HEK293 (cell line): ENCODE measurements at regions not wholly inside any gene's neighbourhood (a gene's known extent, or its start where the extent isn't known, plus 50 kb on each side); places are given as distances from the start of the nearest gene placed in this dataset.

Experiments used
- CTCF ChIA-PET: fragments of 350-600 bp; formaldehyde crosslinking; extraction: SDS; loops from one replicate; lab custom pipeline; 2021; ENCODE audit warnings: antibody characterized with exemption; lab: Yijun Ruan, JAX
- POLR2A ChIA-PET: fragments of 300-600 bp; formaldehyde crosslinking; extraction: SDS; loops from one replicate; lab custom pipeline; 2020; ENCODE audit warnings: antibody characterized with exemption, inconsistent platforms; lab: Yijun Ruan, JAX
- H3K27ac ChIP-seq: fragments of 200-500 bp; sonication (Bioruptor generic); 2 replicates; pipeline ENCODE4 v1.5.1; 2014; ENCODE audit warnings: low read depth, low read length, control low read depth, inconsistent platforms; ENCODE audit errors: extremely low read depth
- H3K36me3 ChIP-seq, 2 experiments: fragments of 200-500 bp in 1 of 2; sonication (Bioruptor generic) in 1 of 2; 1 replicate in 1 of 2; 2 replicates in 1 of 2; pipeline ENCODE4 v1.5.1; 2014 to 2017; ENCODE audit warnings: inconsistent platforms in 2 of 2, low read length in 2 of 2; ENCODE audit not compliant: control insufficient read depth in 2 of 2, insufficient read depth in 1 of 2
- H3K4me1 ChIP-seq: fragments of 200-500 bp; sonication (Bioruptor generic); 2 replicates; pipeline ENCODE4 v1.5.1; 2014; ENCODE audit warnings: mild to moderate bottlenecking, low read length, inconsistent platforms; ENCODE audit not compliant: control insufficient read depth, insufficient read depth
- H3K4me3 ChIP-seq: 2 replicates; pipeline ENCODE4 v1.5.1; 2011; ENCODE audit warnings: low read depth, mild to moderate bottlenecking, control low read depth, low read length, moderate library complexity
- H3K9me3 ChIP-seq: fragments of 200-500 bp; sonication (Bioruptor generic); 2 replicates; pipeline ENCODE4 v1.5.1; 2014; ENCODE audit warnings: low read depth, low read length, inconsistent platforms; ENCODE audit not compliant: control insufficient read depth, insufficient read depth
- ELK4 ChIP-seq: IDR thresholded peaks from 2 replicates; pipeline ENCODE4 v1.6.1; 2011; ENCODE audit warnings: mild to moderate bottlenecking, low read depth, low read length, borderline replicate concordance
- GLIS1 ChIP-seq: fragments of 450-650 bp; formaldehyde crosslinking; IDR thresholded peaks from 2 replicates; pipeline ENCODE4 v1.5.1; 2016; ENCODE audit warnings: missing biosample characterization, missing genetic modification characterization
- MZF1 ChIP-seq: fragments of 450-650 bp; formaldehyde crosslinking; IDR thresholded peaks from 2 replicates; pipeline ENCODE4 v1.5.1; 2017; ENCODE audit warnings: missing biosample characterization, missing genetic modification characterization, borderline replicate concordance
- OSR2 ChIP-seq: fragments of 450-650 bp; formaldehyde crosslinking; IDR thresholded peaks from 2 replicates; pipeline ENCODE4 v1.5.1; 2016; ENCODE audit warnings: missing biosample characterization, missing genetic modification characterization
- PATZ1 ChIP-seq: fragments of 450-650 bp; formaldehyde crosslinking; IDR thresholded peaks from 2 replicates; pipeline ENCODE4 v1.5.1; 2016; ENCODE audit warnings: missing biosample characterization, missing genetic modification characterization
- PRDM1 ChIP-seq: fragments of 450-650 bp; formaldehyde crosslinking; IDR thresholded peaks from 2 replicates; pipeline ENCODE4; 2016; ENCODE audit warnings: missing biosample characterization, missing genetic modification characterization
- RBAK ChIP-seq: fragments of 450-650 bp; formaldehyde crosslinking; IDR thresholded peaks from 2 replicates; pipeline ENCODE4 v1.5.1; 2016; ENCODE audit warnings: missing biosample characterization, missing genetic modification characterization
- ZBTB21 ChIP-seq: fragments of 450-650 bp; formaldehyde crosslinking; IDR thresholded peaks from 2 replicates; pipeline ENCODE4 v1.5.1; 2017; ENCODE audit warnings: missing biosample characterization, missing genetic modification characterization
- ZNF146 ChIP-seq: fragments of 450-650 bp; formaldehyde crosslinking; IDR thresholded peaks from 2 replicates; pipeline ENCODE4 v1.5.1; 2016; ENCODE audit warnings: missing biosample characterization, missing genetic modification characterization
- ZNF157 ChIP-seq: fragments of 450-650 bp; formaldehyde crosslinking; IDR thresholded peaks from 2 replicates; pipeline ENCODE4 v1.5.1; 2016; ENCODE audit warnings: missing biosample characterization, missing genetic modification characterization
- ZNF23 ChIP-seq: fragments of 450-650 bp; formaldehyde crosslinking; IDR thresholded peaks from 2 replicates; pipeline ENCODE4 v1.5.1; 2016; ENCODE audit warnings: missing biosample characterization, missing genetic modification characterization, borderline replicate concordance
- ZNF280C ChIP-seq: fragments of 450-650 bp; formaldehyde crosslinking; IDR thresholded peaks from 2 replicates; pipeline ENCODE4 v1.5.1; 2016; ENCODE audit warnings: missing biosample characterization, missing genetic modification characterization
- ZNF280D ChIP-seq: fragments of 450-650 bp; formaldehyde crosslinking; IDR thresholded peaks from 2 replicates; pipeline ENCODE4 v1.5.1; 2016; ENCODE audit warnings: missing biosample characterization, missing genetic modification characterization
- ZNF423 ChIP-seq: fragments of 450-650 bp; formaldehyde crosslinking; IDR thresholded peaks from 2 replicates; pipeline ENCODE4 v1.5.1; 2016; ENCODE audit warnings: missing biosample characterization, missing genetic modification characterization
- ZNF426 ChIP-seq: fragments of 450-650 bp; formaldehyde crosslinking; IDR thresholded peaks from 2 replicates; pipeline ENCODE4 v1.5.1; 2017; ENCODE audit warnings: missing biosample characterization, missing genetic modification characterization, mild to moderate bottlenecking, inconsistent platforms, moderate library complexity
- ZNF449 ChIP-seq: fragments of 450-650 bp; formaldehyde crosslinking; IDR thresholded peaks from 2 replicates; pipeline ENCODE4 v1.5.1; 2017; ENCODE audit warnings: missing biosample characterization, mild to moderate bottlenecking, missing genetic modification characterization, moderate library complexity
- ZNF529 ChIP-seq: fragments of 450-650 bp; formaldehyde crosslinking; IDR thresholded peaks from 2 replicates; pipeline ENCODE4 v1.5.1; 2017; ENCODE audit warnings: missing genetic modification characterization, missing biosample characterization; ENCODE audit not compliant: insufficient replicate concordance
- ZNF544 ChIP-seq: fragments of 450-650 bp; formaldehyde crosslinking; IDR thresholded peaks from 2 replicates; pipeline ENCODE4 v1.5.0; 2017; ENCODE audit warnings: missing biosample characterization, missing genetic modification characterization
- ZNF549 ChIP-seq: fragments of 450-650 bp; IDR thresholded peaks from 2 replicates; pipeline ENCODE4 v1.5.1; 2018; ENCODE audit warnings: missing biosample characterization, missing genetic modification characterization, mild to moderate bottlenecking, inconsistent platforms, moderate library complexity
- ZNF555 ChIP-seq: fragments of 450-650 bp; formaldehyde crosslinking; conservative IDR thresholded peaks from 2 replicates; pipeline ENCODE4 v1.5.1; 2017; ENCODE audit warnings: missing biosample characterization, mild to moderate bottlenecking, missing genetic modification characterization, inconsistent platforms
- ZNF621 ChIP-seq: fragments of 450-650 bp; formaldehyde crosslinking; IDR thresholded peaks from 2 replicates; pipeline ENCODE4 v1.5.1; 2017; ENCODE audit warnings: missing biosample characterization, missing genetic modification characterization
- ZNF623 ChIP-seq: fragments of 450-650 bp; formaldehyde crosslinking; IDR thresholded peaks from 2 replicates; pipeline ENCODE4 v1.5.1; 2016; ENCODE audit warnings: missing biosample characterization, missing genetic modification characterization
- ZNF639 ChIP-seq: fragments of 450-650 bp; formaldehyde crosslinking; IDR thresholded peaks from 2 replicates; pipeline ENCODE4 v1.5.1; 2016; ENCODE audit warnings: missing biosample characterization, missing genetic modification characterization
- ZSCAN23 ChIP-seq: fragments of 450-650 bp; formaldehyde crosslinking; IDR thresholded peaks from 2 replicates; pipeline ENCODE4 v1.5.1; 2016; ENCODE audit warnings: missing biosample characterization, missing genetic modification characterization
- ZSCAN30 ChIP-seq: fragments of 450-650 bp; IDR thresholded peaks from 2 replicates; pipeline ENCODE4 v1.5.1; 2018; ENCODE audit warnings: missing biosample characterization, mild to moderate bottlenecking, missing genetic modification characterization, moderate library complexity

- H3K9me3 ChIP-seq: no peaks in the 10 kb centered on the region
- H3K4me1 ChIP-seq: no peaks in the 10 kb centered on the region
- ChIA-PET POLR2A (no interaction called here), CTCF (no interaction called here)
- no peak overlapping the region for H3K27ac ChIP-seq
- H3K36me3 ChIP-seq: no peaks in the 10 kb centered on the region
- no peak overlapping the region for H3K4me3 ChIP-seq
- TF ChIP-seq OSR2 (no peak), ZNF157 (tag by site-specific recombination) (no peak), ZNF426 (tag by site-specific recombination) (no peak), GLIS1 (tag by site-specific recombination) (no peak), ZNF621 (tag by site-specific recombination) (no peak), ZNF280D (tag by site-specific recombination) (no peak), RBAK (tag by site-specific recombination) (no peak), ZNF623 (tag by site-specific recombination) (no peak), PRDM1 (tag by site-specific recombination) (no peak), ZNF529 (tag by site-specific recombination) (no peak), ZBTB21 (no peak), ZNF555 (no peak), ZNF146 (tag by site-specific recombination) (no peak), ZNF544 (tag by site-specific recombination) (no peak)
Measured at GRCh38 chr10:43958964-43959363, 310.3 kb upstream of the ZNF32 start.

- H3K27ac ChIP-seq: no peak overlapping the region
- no peaks in the 10 kb centered on the region for H3K4me1 ChIP-seq
- no peaks in the 10 kb centered on the region for H3K36me3 ChIP-seq
- ChIA-PET CTCF (no interaction called here), POLR2A (interaction anchor here (0.6 kb wide), 1 partner anchor 522 kb away, joined by 4 read pairs; no protein-coding TSS in a partner anchor)
- no peaks in the 10 kb centered on the region for H3K9me3 ChIP-seq
- H3K4me3 ChIP-seq: no peak overlapping the region
- TF ChIP-seq ZSCAN23 (tag by site-specific recombination) (no peak), ZNF423 (tag by site-specific recombination) (no peak), ZNF280C (no peak), PATZ1 (tag by site-specific recombination) (no peak), ZNF449 (tag by site-specific recombination) (no peak), ELK4 (no peak), ZNF549 (tag by site-specific recombination) (no peak), ZNF23 (tag by site-specific recombination) (no peak), MZF1 (no peak), ZNF639 (no peak), ZSCAN30 (tag by site-specific recombination) (no peak)
Measured at GRCh38 chr10:43958071-43958432, 309.4 kb upstream of the ZNF32 start.
